CD14-positive monocyte (primary cell): ENCODE measurements at regions not wholly inside any gene's neighbourhood (a gene's known extent, or its start where the extent isn't known, plus 50 kb on each side); places are given as distances from the start of the nearest gene placed in this dataset.

ENCODE experiments used
- DNase-seq, 3 donors: peaks; one replicate each; pipeline ENCODE4 v3.0.0-alpha.2; 2011 to 2022
- H2AFZ ChIP-seq: 2 replicates; pipeline ENCODE4 v1.6.0; 2012; ENCODE audit warnings: mild to moderate bottlenecking, low read depth, low read length, inconsistent platforms; ENCODE audit not compliant: insufficient read depth, poor library complexity, severe bottlenecking
- H3K27ac ChIP-seq, 2 donors: 1 replicate in 1 of 2; 2 replicates in 1 of 2; pipeline ENCODE4 v1.5.1; 2012 to 2013; ENCODE audit warnings: low read length in 2 of 2, control low read depth in 1 of 2, inconsistent platforms in 1 of 2, low read depth in 1 of 2, mild to moderate bottlenecking in 1 of 2
- H3K27me3 ChIP-seq, 2 donors: one replicate each; pipeline versions ENCODE4 v1.6.0 to v1.6.1; 2011 to 2013; ENCODE audit warnings: low read length in 2 of 2; ENCODE audit not compliant: control insufficient read depth in 2 of 2, insufficient read depth in 2 of 2
- H3K36me3 ChIP-seq, 2 donors: replicated peaks in 1 of 2; 1 replicate in 1 of 2; 2 replicates in 1 of 2; pipeline versions ENCODE4 v1.5.1 to v1.6.1; 2012 to 2013; ENCODE audit warnings: low read length in 2 of 2, control low read depth in 1 of 2, inconsistent platforms in 1 of 2, mild to moderate bottlenecking in 1 of 2; ENCODE audit not compliant: insufficient read depth in 2 of 2, control insufficient read depth in 1 of 2
- H3K4me1 ChIP-seq, 2 donors: 1 replicate in 1 of 2; 2 replicates in 1 of 2; pipeline versions ENCODE4 v1.5.1 to v1.6.1; 2012 to 2013; ENCODE audit warnings: low read length in 2 of 2, control low read depth in 1 of 2, inconsistent platforms in 1 of 2, mild to moderate bottlenecking in 1 of 2, moderate library complexity in 1 of 2; ENCODE audit not compliant: insufficient read depth in 2 of 2, control insufficient read depth in 1 of 2
- H3K4me2 ChIP-seq: replicated peaks from 2 replicates; pipeline ENCODE3; 2012; ENCODE audit warnings: low read length, moderate library complexity, mild to moderate bottlenecking; ENCODE audit not compliant: poor library complexity, severe bottlenecking; ENCODE audit errors: extremely low read depth
- H3K4me3 ChIP-seq, 3 experiments: fragments of 200-600 bp in 1 of 3; sonication (generic) in 1 of 3; replicated peaks in 1 of 3; 1 replicate in 2 of 3; 2 replicates in 1 of 3; pipeline ENCODE4 v1.5.1; 2011 to 2013; ENCODE audit warnings: low read length in 3 of 3, mild to moderate bottlenecking in 3 of 3, control low read depth in 2 of 3, low read depth in 2 of 3, inconsistent platforms in 1 of 3, moderate library complexity in 1 of 3
- H3K79me2 ChIP-seq: 2 replicates; pipeline ENCODE4 v1.6.0; 2012; ENCODE audit warnings: mild to moderate bottlenecking, control low read depth, inconsistent platforms, low read length, moderate library complexity; ENCODE audit not compliant: insufficient read depth
- H3K9ac ChIP-seq: 2 replicates; pipeline ENCODE4 v1.6.0; 2017; ENCODE audit warnings: low read length, mild to moderate bottlenecking; ENCODE audit not compliant: insufficient read depth, poor library complexity, severe bottlenecking
- H3K9me3 ChIP-seq, 2 donors: replicated peaks in 1 of 2; 1 replicate in 1 of 2; 2 replicates in 1 of 2; pipeline versions ENCODE4 v1.5.1 to v1.6.1; 2012 to 2013; ENCODE audit warnings: low read length in 2 of 2, control low read depth in 1 of 2; ENCODE audit not compliant: control insufficient read depth in 1 of 2, insufficient read depth in 1 of 2
- H4K20me1 ChIP-seq: 2 replicates; pipeline ENCODE4 v1.6.0; 2012; ENCODE audit warnings: mild to moderate bottlenecking, low read length, control low read depth, moderate library complexity; ENCODE audit not compliant: insufficient read depth
- H3K27ac Mint-ChIP-seq, 7 donors: one replicate each; pipeline ENCODE4 v1.8.0; 2020; ENCODE audit warnings: mild to moderate bottlenecking in 7 of 7, mixed read lengths in 7 of 7, moderate library complexity in 6 of 7, inconsistent platforms in 2 of 7
- H3K27me3 Mint-ChIP-seq, 3 donors: one replicate each; pipeline ENCODE4 v1.8.0; 2021 to 2022; ENCODE audit warnings: low read depth in 3 of 3, mild to moderate bottlenecking in 3 of 3, mixed read lengths in 3 of 3, moderate library complexity in 3 of 3, inconsistent platforms in 1 of 3
- H3K36me3 Mint-ChIP-seq, 2 donors: one replicate each; pipeline ENCODE4 v1.8.0; 2020; ENCODE audit warnings: mixed read lengths in 2 of 2, inconsistent platforms in 1 of 2, mild to moderate bottlenecking in 1 of 2
- H3K4me1 Mint-ChIP-seq: one replicate; pipeline ENCODE4 v1.8.0; 2020; ENCODE audit warnings: mild to moderate bottlenecking, mixed read lengths
- H3K4me3 Mint-ChIP-seq, 2 donors: one replicate each; pipeline ENCODE4 v1.8.0; 2020; ENCODE audit warnings: mild to moderate bottlenecking in 2 of 2, mixed read lengths in 2 of 2, moderate library complexity in 1 of 2
- H3K9me3 Mint-ChIP-seq, 7 donors: one replicate each; pipeline ENCODE4 v1.8.0; 2020 to 2022; ENCODE audit warnings: mixed read lengths in 7 of 7, mild to moderate bottlenecking in 6 of 7, moderate library complexity in 6 of 7, inconsistent platforms in 2 of 7
- WGBS: methylation state at CpG from one replicate; pipeline ENCODE4 v1.1.5; 2013; ENCODE audit warnings: missing lambda C conversion rate; ENCODE audit not compliant: insufficient coverage; 5-methylcytosine and 5-hydroxymethylcytosine counted together
- intact Hi-C, 2 donors: fragments of 100-400 bp; cut with micrococcal nuclease; formaldehyde crosslinking; loops; one replicate each; pipeline versions ENCODE4 v1.15.0 to v1.15.1; 2023
- TF ChIP-seq, protein P1 (sequence below): fragments of 200-600 bp; IDR thresholded peaks from one replicate; pipeline ENCODE4 v1.8.0; 2022; ENCODE audit warnings: antibody characterized with exemption, mild to moderate bottlenecking

DNA sequence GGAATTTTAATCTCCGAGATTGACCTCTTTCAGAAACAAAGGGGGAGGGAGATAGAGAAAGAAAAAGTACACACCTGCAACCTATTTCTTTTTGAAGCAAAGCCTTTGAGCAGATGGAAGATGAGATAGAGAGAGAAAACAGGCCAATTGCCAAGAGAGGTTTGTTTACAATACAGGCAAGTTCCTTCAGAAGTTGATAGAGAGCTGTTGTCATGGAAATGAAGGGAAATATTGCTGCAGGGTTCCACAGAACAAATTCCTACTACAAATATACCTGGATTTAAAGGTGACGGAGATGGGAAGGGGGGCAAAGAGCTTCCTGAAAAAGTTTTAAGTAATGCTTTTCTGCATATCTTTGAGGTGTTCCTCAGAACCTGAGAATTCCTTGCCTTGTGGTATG is 388.4 kb downstream of the NDFIP2 start:
- H2AFZ ChIP-seq: no peak overlapping the region
- H3K4me1 Mint-ChIP-seq: peaks cover 23% of the 10 kb centered on the region

DNA sequence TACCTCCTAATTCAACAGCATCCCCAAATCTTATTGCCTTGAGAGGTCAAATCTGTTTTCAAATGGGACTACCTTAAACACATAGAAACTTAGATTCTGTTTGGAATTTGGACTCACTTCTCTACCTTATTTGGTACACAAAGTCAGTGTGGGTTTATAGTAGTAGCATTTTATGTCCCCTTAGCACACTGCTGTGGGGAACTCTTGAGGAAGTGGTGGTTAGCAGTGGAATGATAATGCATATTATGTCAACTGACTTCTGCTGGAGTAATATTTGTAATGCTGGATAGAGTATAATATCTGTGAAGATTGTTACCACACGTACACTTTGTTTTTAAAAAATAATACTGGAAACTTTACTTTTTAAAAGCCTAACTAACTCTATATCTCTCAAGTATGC is 386.3 kb downstream of the NDFIP2 start:
- H3K4me2 ChIP-seq: peak overlapping the region; percentile 16
- peaks cover 0 to 5% of the 10 kb centered on the region in 2 donors for H3K36me3 Mint-ChIP-seq
- H3K9me3 ChIP-seq: no peaks in the 10 kb centered on the region
- intact Hi-C loops: no loop called here
- peak overlapping the region in 3 of 7 donors; percentile 20 to 75 (median 53) for H3K27ac Mint-ChIP-seq
- peaks cover 22% of the 10 kb centered on the region for H3K4me1 Mint-ChIP-seq
- H3K4me1 ChIP-seq: peaks cover 12 to 18% of the 10 kb centered on the region in 2 donors
- DNase-seq: peak; percentile 41 to 47 (median 45)
- peaks cover 0 to 8% (median 5%) of the 10 kb centered on the region in 7 donors for H3K9me3 Mint-ChIP-seq
- H3K4me3 ChIP-seq: no peak overlapping the region
- H3K27me3 ChIP-seq: no peaks in the 10 kb centered on the region
- peaks cover 0 to 3% (median 0%) of the 10 kb centered on the region in 3 donors for H3K27me3 Mint-ChIP-seq
- TF ChIP-seq, protein P1, sequence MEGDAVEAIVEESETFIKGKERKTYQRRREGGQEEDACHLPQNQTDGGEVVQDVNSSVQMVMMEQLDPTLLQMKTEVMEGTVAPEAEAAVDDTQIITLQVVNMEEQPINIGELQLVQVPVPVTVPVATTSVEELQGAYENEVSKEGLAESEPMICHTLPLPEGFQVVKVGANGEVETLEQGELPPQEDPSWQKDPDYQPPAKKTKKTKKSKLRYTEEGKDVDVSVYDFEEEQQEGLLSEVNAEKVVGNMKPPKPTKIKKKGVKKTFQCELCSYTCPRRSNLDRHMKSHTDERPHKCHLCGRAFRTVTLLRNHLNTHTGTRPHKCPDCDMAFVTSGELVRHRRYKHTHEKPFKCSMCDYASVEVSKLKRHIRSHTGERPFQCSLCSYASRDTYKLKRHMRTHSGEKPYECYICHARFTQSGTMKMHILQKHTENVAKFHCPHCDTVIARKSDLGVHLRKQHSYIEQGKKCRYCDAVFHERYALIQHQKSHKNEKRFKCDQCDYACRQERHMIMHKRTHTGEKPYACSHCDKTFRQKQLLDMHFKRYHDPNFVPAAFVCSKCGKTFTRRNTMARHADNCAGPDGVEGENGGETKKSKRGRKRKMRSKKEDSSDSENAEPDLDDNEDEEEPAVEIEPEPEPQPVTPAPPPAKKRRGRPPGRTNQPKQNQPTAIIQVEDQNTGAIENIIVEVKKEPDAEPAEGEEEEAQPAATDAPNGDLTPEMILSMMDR: no peak
- peak overlapping the region in 1 of 2 donors; percentile 11 for H3K4me3 Mint-ChIP-seq
- no peak overlapping the region for H3K9ac ChIP-seq
- H4K20me1 ChIP-seq: no peaks in the 10 kb centered on the region
- H3K36me3 ChIP-seq: no peaks in the 10 kb centered on the region
- peak overlapping the region in 1 of 2 donors; percentile 38 for H3K27ac ChIP-seq
- H2AFZ ChIP-seq: peak overlapping the region; percentile 15
- no CpG with 5 or more reads among the region's 1 CpG for WGBS
- no peaks in the 10 kb centered on the region for H3K79me2 ChIP-seq

More for the DNA sequence above, 388.4 kb downstream of the NDFIP2 start:
- no peak overlapping the region for H3K27ac ChIP-seq
- H3K36me3 ChIP-seq: no peaks in the 10 kb centered on the region
- H3K4me1 ChIP-seq: peaks cover 12 to 18% of the 10 kb centered on the region in 2 donors
- intact Hi-C loops: no loop called here
- Mint-ChIP-seq H3K4me3 (no peak overlapping the region), H3K27ac (no peak overlapping the region), H3K27me3 (peaks cover 0 to 3% (median 0%) of the 10 kb centered on the region in 3 donors), H3K9me3 (peaks cover 0 to 8% (median 5%) of the 10 kb centered on the region in 7 donors), H3K36me3 (peaks cover 0 to 5% of the 10 kb centered on the region in 2 donors)
- no peaks in the 10 kb centered on the region for H3K27me3 ChIP-seq
- H3K79me2 ChIP-seq: no peaks in the 10 kb centered on the region
- H3K9me3 ChIP-seq: no peaks in the 10 kb centered on the region
- no peaks in the 10 kb centered on the region for H4K20me1 ChIP-seq
- TF ChIP-seq, protein P1: no peak
- H3K4me3 ChIP-seq: no peak overlapping the region
- H3K4me2 ChIP-seq: no peak overlapping the region
- no CpG with 5 or more reads among the region's 2 CpGs for WGBS
- no peak overlapping the region for H3K9ac ChIP-seq
- no peak for DNase-seq
